Loucy (cell line): ENCODE measurements at regions not wholly inside any gene's neighbourhood (a gene's known extent, or its start where the extent isn't known, plus 50 kb on each side); places are given as distances from the start of the nearest gene placed in this dataset.

Experiments
- EZH2phosphoT487 ChIP-seq: fragments of 200-600 bp; IDR thresholded peaks from 2 replicates; pipeline ENCODE4 v1.6.1; 2018; ENCODE audit warnings: antibody characterized with exemption, mild to moderate bottlenecking, moderate library complexity, borderline replicate concordance
- TF ChIP-seq, protein P1 (sequence below): fragments of 200-600 bp; sonication (generic); conservative IDR thresholded peaks from 2 replicates; pipeline ENCODE4 v1.5.1; 2014; ENCODE audit warnings: mild to moderate bottlenecking, antibody characterized with exemption, low read length

- TF ChIP-seq, protein P1, sequence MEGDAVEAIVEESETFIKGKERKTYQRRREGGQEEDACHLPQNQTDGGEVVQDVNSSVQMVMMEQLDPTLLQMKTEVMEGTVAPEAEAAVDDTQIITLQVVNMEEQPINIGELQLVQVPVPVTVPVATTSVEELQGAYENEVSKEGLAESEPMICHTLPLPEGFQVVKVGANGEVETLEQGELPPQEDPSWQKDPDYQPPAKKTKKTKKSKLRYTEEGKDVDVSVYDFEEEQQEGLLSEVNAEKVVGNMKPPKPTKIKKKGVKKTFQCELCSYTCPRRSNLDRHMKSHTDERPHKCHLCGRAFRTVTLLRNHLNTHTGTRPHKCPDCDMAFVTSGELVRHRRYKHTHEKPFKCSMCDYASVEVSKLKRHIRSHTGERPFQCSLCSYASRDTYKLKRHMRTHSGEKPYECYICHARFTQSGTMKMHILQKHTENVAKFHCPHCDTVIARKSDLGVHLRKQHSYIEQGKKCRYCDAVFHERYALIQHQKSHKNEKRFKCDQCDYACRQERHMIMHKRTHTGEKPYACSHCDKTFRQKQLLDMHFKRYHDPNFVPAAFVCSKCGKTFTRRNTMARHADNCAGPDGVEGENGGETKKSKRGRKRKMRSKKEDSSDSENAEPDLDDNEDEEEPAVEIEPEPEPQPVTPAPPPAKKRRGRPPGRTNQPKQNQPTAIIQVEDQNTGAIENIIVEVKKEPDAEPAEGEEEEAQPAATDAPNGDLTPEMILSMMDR = no peak
- TF ChIP-seq EZH2phosphoT487 = no peak
These were observed 118.2 kb upstream of the PROK2 start for GRCh38 chr3:71903112-71903495.
